DND-41 (cell line): ENCODE measurements at regions not wholly inside any gene's neighbourhood (a gene's known extent, or its start where the extent isn't known, plus 50 kb on each side); places are given as distances from the start of the nearest gene placed in this dataset.

Source experiments
- ATAC-seq: fragments of 200-7000 bp; cut with Tn5 transposase; 3 replicates; pipeline ENCODE4 v1.9.1; 2021; ENCODE audit warnings: low read depth; ENCODE audit not compliant: insufficient read depth
- DNase-seq: peaks from one replicate; pipeline ENCODE4 v3.0.0-alpha.2; 2020
- H2AFZ ChIP-seq: 2 replicates; pipeline ENCODE4 v1.6.0; 2012; ENCODE audit warnings: low read depth, low read length
- H3K27ac ChIP-seq: 2 replicates; pipeline ENCODE4 v1.5.1; 2012; ENCODE audit warnings: low read length, inconsistent platforms
- H3K27me3 ChIP-seq: fragments of 200-600 bp; sonication (generic); 2 replicates; pipeline ENCODE4 v1.6.0; 2012; ENCODE audit warnings: low read length, mild to moderate bottlenecking, inconsistent platforms; ENCODE audit not compliant: insufficient read depth, poor library complexity
- H3K36me3 ChIP-seq: 2 replicates; pipeline ENCODE4 v1.5.1; 2012; ENCODE audit warnings: low read length, inconsistent platforms; ENCODE audit not compliant: insufficient read depth
- H3K4me1 ChIP-seq: 2 replicates; pipeline ENCODE4 v1.5.1; 2012; ENCODE audit warnings: mild to moderate bottlenecking, low read length; ENCODE audit not compliant: insufficient read depth
- H3K4me2 ChIP-seq: 2 replicates; pipeline ENCODE4 v1.6.0; 2012; ENCODE audit warnings: mild to moderate bottlenecking, moderate library complexity, low read length, inconsistent platforms; ENCODE audit not compliant: insufficient read depth
- H3K4me3 ChIP-seq, 2 experiments: fragments of 200-600 bp in 1 of 2; shearing (Covaris generic) in 1 of 2; 2 replicates each; pipeline ENCODE4 v1.5.1; 2012 to 2016; ENCODE audit warnings: inconsistent platforms in 2 of 2, low read length in 2 of 2, mild to moderate bottlenecking in 2 of 2, low read depth in 1 of 2, moderate library complexity in 1 of 2
- H3K79me2 ChIP-seq: 2 replicates; pipeline ENCODE4 v1.6.0; 2012; ENCODE audit warnings: low read length, inconsistent platforms; ENCODE audit not compliant: insufficient read depth
- H3K9ac ChIP-seq: 2 replicates; pipeline ENCODE4 v1.6.0; 2012; ENCODE audit warnings: low read depth, mild to moderate bottlenecking, inconsistent platforms, low read length, moderate library complexity
- H3K9me3 ChIP-seq: 2 replicates; pipeline ENCODE4 v1.5.1; 2012; ENCODE audit warnings: low read length, moderate library complexity, mild to moderate bottlenecking, inconsistent platforms; ENCODE audit not compliant: insufficient read depth, severe bottlenecking
- H4K20me1 ChIP-seq: 2 replicates; pipeline ENCODE4 v1.6.0; 2012; ENCODE audit warnings: low read length; ENCODE audit not compliant: insufficient read depth
- CTCF ChIP-seq: IDR thresholded peaks from 2 replicates; pipeline ENCODE4 v1.5.1; 2012; ENCODE audit warnings: borderline replicate concordance, low read length, moderate library complexity, mild to moderate bottlenecking; ENCODE audit not compliant: poor library complexity, severe bottlenecking; ENCODE audit errors: extremely low read depth
- EZH2 ChIP-seq: IDR thresholded peaks from 3 replicates; pipeline ENCODE4 v1.6.1; 2012; ENCODE audit warnings: borderline replicate concordance, low read depth, mild to moderate bottlenecking, moderate library complexity, low read length, inconsistent platforms; ENCODE audit not compliant: severe bottlenecking

DNA sequence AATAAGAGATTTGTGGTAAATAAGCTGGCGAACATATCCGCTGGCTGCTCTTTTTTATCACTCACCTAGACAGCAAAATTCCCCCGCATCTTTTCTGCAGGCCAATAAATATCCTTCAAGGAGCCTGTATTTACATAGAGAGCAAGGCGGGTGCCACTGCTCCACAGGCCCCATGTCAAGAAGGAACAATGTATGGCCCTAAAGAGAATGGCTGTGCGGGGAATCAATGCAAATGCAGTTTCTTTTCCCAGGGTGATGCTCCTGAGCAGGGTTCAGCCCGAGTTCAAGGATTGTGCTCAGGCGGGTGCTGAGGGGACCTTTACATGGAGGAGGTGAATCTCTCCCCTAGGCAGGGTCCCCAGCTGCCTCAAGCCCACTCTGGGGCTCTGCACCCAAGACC is 494.2 kb upstream of the ZMIZ1 start:
- Histone ChIP-seq H3K9ac (no peak overlapping the region), H3K27ac (no peak overlapping the region), H3K4me3 (no peak overlapping the region), H3K79me2 (no peaks in the 10 kb centered on the region), H3K9me3 (no peaks in the 10 kb centered on the region), H2AFZ (no peak overlapping the region), H3K4me1 (no peaks in the 10 kb centered on the region), H3K36me3 (no peaks in the 10 kb centered on the region), H3K27me3 (peaks cover 3% of the 10 kb centered on the region), H3K4me2 (no peak overlapping the region), H4K20me1 (no peaks in the 10 kb centered on the region)
- TF ChIP-seq CTCF (no peak), EZH2 (no peak)
- no peak for ATAC-seq
- DNase-seq, result no peak

GRCh38 chr10:78575400-78575799 is 493.4 kb upstream of the ZMIZ1 start:
- no peak overlapping the region for H2AFZ ChIP-seq
- H3K9ac ChIP-seq, result no peak overlapping the region
- H3K27me3 ChIP-seq, result peaks cover 3% of the 10 kb centered on the region
- H3K36me3 ChIP-seq, result no peaks in the 10 kb centered on the region
- no peak overlapping the region for H3K4me3 ChIP-seq
- no peak for TF ChIP-seq EZH2
- no peak for ATAC-seq
- no peaks in the 10 kb centered on the region for H3K4me1 ChIP-seq
- H4K20me1 ChIP-seq, result no peaks in the 10 kb centered on the region
- no peak for DNase-seq
- no peaks in the 10 kb centered on the region for H3K9me3 ChIP-seq
- H3K79me2 ChIP-seq, result no peaks in the 10 kb centered on the region
- no peak overlapping the region for H3K4me2 ChIP-seq
- no peak overlapping the region for H3K27ac ChIP-seq

GRCh38 chr10:78576276-78576675 is 492.5 kb upstream of the ZMIZ1 start:
- TF ChIP-seq EZH2, result no peak
- DNase-seq, result no peak
- H3K79me2 ChIP-seq, result no peaks in the 10 kb centered on the region
- H3K4me3 ChIP-seq, result no peak overlapping the region
- no peak overlapping the region for H2AFZ ChIP-seq
- no peaks in the 10 kb centered on the region for H3K36me3 ChIP-seq
- H3K27me3 ChIP-seq, result peaks cover 3% of the 10 kb centered on the region
- H4K20me1 ChIP-seq, result no peaks in the 10 kb centered on the region
- ATAC-seq, result no peak
- H3K9me3 ChIP-seq, result no peaks in the 10 kb centered on the region
- no peaks in the 10 kb centered on the region for H3K4me1 ChIP-seq
- no peak overlapping the region for H3K4me2 ChIP-seq
- no peak overlapping the region for H3K27ac ChIP-seq
- H3K9ac ChIP-seq, result no peak overlapping the region

DNA sequence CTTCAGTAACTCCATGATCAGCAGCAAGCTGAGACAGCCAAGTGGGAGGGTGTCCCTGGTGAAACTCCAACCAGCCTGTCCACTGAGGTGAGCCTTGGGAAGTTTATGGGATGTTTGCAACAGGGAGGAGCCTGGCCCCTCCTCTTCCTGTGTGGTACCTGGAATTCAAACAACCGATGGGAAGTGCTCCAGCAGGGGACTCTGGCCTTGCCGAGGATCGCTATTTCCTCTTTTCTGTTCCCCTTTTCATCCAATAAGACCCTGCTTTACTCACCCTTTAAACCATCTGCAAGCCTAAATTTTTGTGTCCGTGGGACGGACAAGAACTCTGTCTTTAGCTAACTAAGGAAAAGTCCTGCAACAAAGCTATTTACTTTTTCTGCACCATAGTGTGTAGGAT is 491.1 kb upstream of the ZMIZ1 start:
- DNase-seq (no peak), ATAC-seq (no peak)
- no peak overlapping the region for H3K4me3 ChIP-seq
- no peak overlapping the region for H2AFZ ChIP-seq
- H3K4me2 ChIP-seq, result no peak overlapping the region
- H3K27me3 ChIP-seq, result peaks cover 3% of the 10 kb centered on the region
- no peaks in the 10 kb centered on the region for H3K9me3 ChIP-seq
- TF ChIP-seq CTCF (no peak), EZH2 (no peak)
- H4K20me1 ChIP-seq, result no peaks in the 10 kb centered on the region
- no peak overlapping the region for H3K27ac ChIP-seq
- no peak overlapping the region for H3K9ac ChIP-seq
- H3K4me1 ChIP-seq, result no peaks in the 10 kb centered on the region
- H3K36me3 ChIP-seq, result no peaks in the 10 kb centered on the region
- H3K79me2 ChIP-seq, result no peaks in the 10 kb centered on the region
